Activated CD8-positive, alpha-beta T cell treated with anti-CD3 and anti-CD28 coated beads, Interleukin-2, amount 10 ng/mL, durations not matched to agents 7 days and 5 days (primary cell): ENCODE measurements at regions not wholly inside any gene's neighbourhood (a gene's known extent, or its start where the extent isn't known, plus 50 kb on each side); places are given as distances from the start of the nearest gene placed in this dataset.

ENCODE experiments used
- ATAC-seq: fragments of 150-1000 bp; cut with Tn5 transposase; one replicate; pipeline ENCODE4 v1.10.0; 2021; ENCODE audit warnings: moderate library complexity
- CTCF ChIA-PET: fragments of 350-600 bp; sonication (Branson Sonifier 250); formaldehyde crosslinking; loops from one replicate; lab custom pipeline; 2021; ENCODE audit warnings: antibody characterized with exemption; lab: Charles Lee
- POLR2A ChIA-PET: fragments of 350-600 bp; sonication (Branson Sonifier 250); formaldehyde crosslinking; loops from one replicate; lab custom pipeline; 2021; ENCODE audit warnings: antibody characterized with exemption; lab: Charles Lee
- DNase-seq: peaks from one replicate; pipeline ENCODE4 v3.0.0-alpha.2; 2020
- H3K27ac Mint-ChIP-seq: one replicate; pipeline ENCODE4 v1.8.0; 2021; ENCODE audit warnings: mild to moderate bottlenecking, mixed read lengths
- H3K27me3 Mint-ChIP-seq: one replicate; pipeline ENCODE4 v1.8.0; 2021; ENCODE audit warnings: low read depth, mixed read lengths
- H3K36me3 Mint-ChIP-seq: one replicate; pipeline ENCODE4 v1.8.0; 2021; ENCODE audit warnings: low read depth, mixed read lengths
- H3K4me1 Mint-ChIP-seq: one replicate; pipeline ENCODE4 v1.8.0; 2021; ENCODE audit warnings: low read depth, mixed read lengths
- H3K4me3 Mint-ChIP-seq: one replicate; pipeline ENCODE4 v1.8.0; 2021; ENCODE audit warnings: mild to moderate bottlenecking, mixed read lengths
- H3K9me3 Mint-ChIP-seq: one replicate; pipeline ENCODE4 v1.8.0; 2022; ENCODE audit warnings: mixed read lengths; ENCODE audit not compliant: insufficient read depth

DNA sequence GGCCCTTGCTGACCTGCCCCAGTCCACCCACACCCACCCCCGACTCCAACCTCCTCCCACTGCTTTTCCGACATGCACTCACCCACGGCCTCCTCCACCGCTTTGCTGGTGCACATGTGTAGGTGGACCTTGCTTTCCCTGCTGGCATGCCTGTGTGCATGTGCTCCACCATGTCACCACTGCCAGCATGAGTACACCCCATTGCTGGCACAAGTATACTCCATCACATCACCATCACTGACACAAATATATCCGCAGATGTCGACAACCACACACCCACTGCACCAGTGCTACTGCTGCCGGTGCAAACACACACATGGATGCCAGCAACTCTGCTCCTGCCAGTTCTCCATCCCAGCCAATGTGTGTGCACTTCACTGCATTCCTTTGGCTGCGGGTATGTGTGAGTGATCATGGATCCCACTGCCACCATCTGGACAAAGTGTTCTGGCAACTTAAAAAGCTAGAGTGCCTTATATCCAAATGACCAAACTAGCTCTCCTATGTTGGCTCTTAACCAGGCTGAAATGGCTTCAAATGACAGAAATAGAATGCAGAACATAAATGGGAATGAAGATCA lies 1072.3 kb downstream of the RAPGEF2 start:
- DNase-seq = no peak
- ChIA-PET CTCF (no interaction called here), POLR2A (no interaction called here)
- no peak for ATAC-seq
- Mint-ChIP-seq H3K36me3 (no peaks in the 10 kb centered on the region), H3K9me3 (no peaks in the 10 kb centered on the region), H3K27me3 (no peaks in the 10 kb centered on the region), H3K27ac (no peak overlapping the region), H3K4me3 (no peak overlapping the region), H3K4me1 (no peaks in the 10 kb centered on the region)

DNA sequence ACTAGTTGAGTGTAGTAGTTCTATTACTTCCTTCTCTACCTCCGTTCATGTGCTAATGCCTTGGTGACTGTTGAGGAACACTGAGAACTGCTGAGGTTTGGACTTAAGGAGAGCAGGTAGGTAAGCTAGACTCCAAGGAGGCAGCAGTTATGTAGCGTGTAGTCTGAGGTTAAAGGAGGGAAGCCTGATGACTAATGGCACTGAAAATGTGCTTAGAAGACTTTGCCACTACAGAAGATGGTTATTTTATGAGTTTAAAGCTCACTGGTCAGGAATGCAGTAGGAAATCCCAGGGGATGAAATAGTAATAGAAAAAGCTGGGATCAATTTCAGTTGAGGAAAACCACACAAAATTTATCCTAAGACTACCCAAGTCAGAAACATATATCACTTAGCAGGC lies 1077.3 kb downstream of the RAPGEF2 start:
- Mint-ChIP-seq H3K27me3 (no peaks in the 10 kb centered on the region), H3K4me3 (no peak overlapping the region), H3K36me3 (no peaks in the 10 kb centered on the region), H3K27ac (no peak overlapping the region), H3K4me1 (no peaks in the 10 kb centered on the region), H3K9me3 (no peaks in the 10 kb centered on the region)
- ATAC-seq (no peak), DNase-seq (no peak)
- CTCF ChIA-PET = no interaction called here
- POLR2A ChIA-PET = no interaction called here

DNA sequence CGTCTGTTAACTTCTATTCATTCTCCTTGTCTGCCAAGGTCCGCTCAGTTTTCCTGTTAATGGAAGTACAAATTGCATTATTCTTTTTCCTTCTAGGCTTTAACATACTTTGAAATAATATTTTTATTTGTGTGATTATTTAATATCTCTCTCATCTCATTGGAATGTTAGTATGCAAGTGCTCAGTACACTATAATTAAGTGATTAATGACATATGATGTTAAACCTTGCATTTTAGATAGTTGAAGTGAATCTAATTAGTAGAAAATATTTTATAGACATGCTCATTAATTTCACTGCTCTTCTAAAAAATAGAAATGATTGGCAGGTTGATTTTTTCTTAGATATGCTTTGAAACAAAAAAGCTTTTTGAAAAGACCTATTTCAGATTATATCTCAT lies 1079.8 kb downstream of the RAPGEF2 start:
- Mint-ChIP-seq H3K27ac (no peak overlapping the region), H3K4me1 (no peaks in the 10 kb centered on the region), H3K36me3 (no peaks in the 10 kb centered on the region), H3K9me3 (peaks cover 3% of the 10 kb centered on the region), H3K27me3 (no peaks in the 10 kb centered on the region), H3K4me3 (no peak overlapping the region)
- POLR2A ChIA-PET = no interaction called here
- no peak for DNase-seq
- ATAC-seq = no peak
- CTCF ChIA-PET = no interaction called here

DNA sequence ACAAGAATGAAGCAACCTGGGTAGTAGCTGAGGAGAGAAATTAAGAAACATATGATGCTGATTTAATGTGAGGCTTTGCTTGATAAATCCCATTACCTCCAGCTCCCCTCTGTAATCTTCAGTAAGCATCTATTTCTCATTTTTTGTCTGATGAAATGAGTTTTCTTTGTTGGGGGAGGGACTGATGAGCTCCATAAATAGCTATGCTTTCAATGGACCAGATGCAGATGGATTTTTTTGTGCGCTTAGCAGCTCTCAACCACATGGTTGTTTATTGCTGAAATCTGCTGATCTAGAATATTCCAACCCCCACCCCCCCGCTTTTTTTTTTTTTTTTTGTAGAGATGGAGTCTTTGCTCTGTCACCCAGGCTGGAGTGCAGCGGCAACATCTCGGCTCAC lies 1082.0 kb downstream of the RAPGEF2 start:
- peaks cover 3% of the 10 kb centered on the region for H3K9me3 Mint-ChIP-seq
- POLR2A ChIA-PET = no interaction called here
- CTCF ChIA-PET = no interaction called here
- no peak for ATAC-seq
- H3K27me3 Mint-ChIP-seq = no peaks in the 10 kb centered on the region
- no peak overlapping the region for H3K4me3 Mint-ChIP-seq
- no peak for DNase-seq
- no peak overlapping the region for H3K27ac Mint-ChIP-seq
- H3K4me1 Mint-ChIP-seq = no peaks in the 10 kb centered on the region
- no peaks in the 10 kb centered on the region for H3K36me3 Mint-ChIP-seq

DNA sequence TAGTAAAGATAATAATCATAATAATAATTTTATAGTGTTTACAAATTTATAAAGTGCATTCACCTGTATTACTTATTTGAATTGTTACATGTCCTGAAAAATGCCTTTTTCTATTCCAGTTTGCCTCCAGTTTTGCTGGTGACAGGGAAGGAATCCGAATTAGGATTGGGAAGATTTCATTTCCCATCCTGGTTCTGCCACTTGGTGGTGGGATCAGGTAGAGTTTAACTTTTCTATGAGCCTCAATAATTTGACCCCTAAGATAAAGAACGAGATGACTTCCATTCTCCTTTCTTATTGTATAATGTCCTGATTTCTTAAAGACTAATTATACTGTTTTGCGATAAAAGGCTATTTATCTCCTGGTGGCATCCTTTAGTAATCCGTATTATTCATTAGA lies 1090.9 kb downstream of the RAPGEF2 start:
- Mint-ChIP-seq H3K4me3 (no peak overlapping the region), H3K27me3 (no peaks in the 10 kb centered on the region), H3K9me3 (peaks cover 11% of the 10 kb centered on the region), H3K4me1 (no peaks in the 10 kb centered on the region), H3K36me3 (no peaks in the 10 kb centered on the region), H3K27ac (no peak overlapping the region)
- DNase-seq (no peak), ATAC-seq (no peak)
- CTCF ChIA-PET = no interaction called here
- POLR2A ChIA-PET = no interaction called here

DNA sequence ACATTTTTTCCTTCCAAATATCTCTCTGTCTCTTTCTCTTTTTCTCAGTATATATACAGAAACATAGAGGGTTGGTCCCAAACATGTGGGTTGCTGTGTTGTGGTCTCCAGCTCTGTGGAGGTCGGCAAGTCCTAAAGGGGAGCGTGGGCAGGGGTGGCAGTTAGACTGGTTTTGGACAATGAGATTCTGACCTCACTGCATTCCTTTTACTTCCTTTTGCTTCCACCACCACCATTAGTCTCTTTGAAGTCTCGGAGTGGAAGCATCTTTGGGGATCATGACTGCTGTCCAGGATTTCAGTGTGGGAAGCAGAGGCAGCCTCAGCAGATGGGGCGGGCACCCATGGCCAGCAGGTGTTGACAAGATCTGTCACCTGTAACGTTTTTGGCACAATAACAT lies 1091.8 kb downstream of the RAPGEF2 start:
- POLR2A ChIA-PET = no interaction called here
- CTCF ChIA-PET = no interaction called here
- DNase-seq = no peak
- Mint-ChIP-seq H3K27ac (no peak overlapping the region), H3K9me3 (peaks cover 11% of the 10 kb centered on the region), H3K4me3 (no peak overlapping the region), H3K36me3 (no peaks in the 10 kb centered on the region), H3K4me1 (no peaks in the 10 kb centered on the region), H3K27me3 (no peaks in the 10 kb centered on the region)
- ATAC-seq = no peak

DNA sequence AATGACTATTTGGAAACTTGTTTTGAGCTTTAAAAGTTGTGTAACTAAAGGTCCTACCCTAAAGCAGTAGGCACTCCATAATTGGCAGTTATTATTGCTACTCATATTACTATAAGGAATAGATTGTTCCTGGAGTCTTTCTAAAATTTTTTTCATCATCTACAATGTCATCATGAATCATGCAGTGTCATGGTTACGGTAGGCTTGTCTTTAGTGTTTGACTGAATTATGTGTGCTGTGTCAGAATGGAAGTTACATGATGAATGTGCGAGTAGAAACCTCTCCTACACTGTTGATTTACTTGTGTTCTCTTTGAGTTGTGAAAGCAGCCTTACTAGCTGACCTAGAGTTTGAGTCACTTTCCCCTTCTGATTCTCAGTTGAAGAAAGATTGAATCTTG lies 1099.9 kb downstream of the RAPGEF2 start:
- Mint-ChIP-seq H3K27ac (no peak overlapping the region), H3K36me3 (no peaks in the 10 kb centered on the region), H3K9me3 (no peaks in the 10 kb centered on the region), H3K4me1 (no peaks in the 10 kb centered on the region), H3K4me3 (no peak overlapping the region), H3K27me3 (no peaks in the 10 kb centered on the region)
- ChIA-PET CTCF (no interaction called here), POLR2A (no interaction called here)
- DNase-seq (no peak), ATAC-seq (no peak)

DNA sequence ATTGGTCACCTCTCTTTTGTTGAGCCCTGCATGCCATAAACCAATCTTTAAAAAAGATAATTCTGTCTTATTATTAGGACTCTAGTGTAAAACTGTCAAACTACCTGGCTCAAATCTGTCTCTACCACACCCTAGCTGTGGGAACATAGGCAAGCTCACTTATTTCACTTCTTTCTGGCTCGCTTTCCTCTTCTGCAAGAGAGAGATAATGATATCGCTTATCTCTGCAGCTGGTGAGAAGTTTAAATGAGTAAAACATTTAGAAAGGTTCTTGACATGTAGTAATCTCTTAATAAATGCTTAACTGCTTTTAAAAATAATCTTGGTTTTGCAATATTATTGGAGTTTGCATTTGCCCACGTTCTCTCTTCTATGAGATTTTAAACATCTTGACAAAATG lies 1109.2 kb downstream of the RAPGEF2 start:
- CTCF ChIA-PET = no interaction called here
- no peak for DNase-seq

DNA sequence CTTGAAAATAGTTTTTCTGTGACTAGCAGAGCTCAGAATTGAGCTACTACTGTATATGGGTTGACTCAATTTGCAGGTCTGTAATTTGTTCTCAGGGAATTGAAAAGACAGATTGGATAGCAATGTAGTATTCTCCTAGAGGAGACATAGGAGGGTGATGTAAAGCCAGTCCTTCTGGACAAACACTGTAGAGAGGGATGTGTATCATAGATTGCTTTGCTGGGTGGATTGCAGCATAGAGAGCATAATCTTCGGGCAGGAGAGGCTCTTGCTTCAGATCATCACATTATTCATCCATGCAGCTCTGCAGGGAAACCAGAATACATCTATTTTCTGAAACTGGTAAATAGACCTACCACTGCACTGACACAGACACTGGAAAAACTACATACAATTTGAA lies 1110.5 kb downstream of the RAPGEF2 start:
- Mint-ChIP-seq H3K4me3 (no peak overlapping the region), H3K36me3 (no peaks in the 10 kb centered on the region), H3K27me3 (no peaks in the 10 kb centered on the region), H3K4me1 (no peaks in the 10 kb centered on the region), H3K27ac (no peak overlapping the region), H3K9me3 (peaks cover 3% of the 10 kb centered on the region)
- CTCF ChIA-PET = no interaction called here
- POLR2A ChIA-PET = no interaction called here
- DNase-seq (no peak), ATAC-seq (no peak)

More for the DNA sequence above, 1109.2 kb downstream of the RAPGEF2 start:
- no peak for ATAC-seq
- Mint-ChIP-seq H3K27ac (no peak overlapping the region), H3K9me3 (no peaks in the 10 kb centered on the region), H3K4me1 (no peaks in the 10 kb centered on the region), H3K36me3 (no peaks in the 10 kb centered on the region), H3K27me3 (no peaks in the 10 kb centered on the region), H3K4me3 (no peak overlapping the region)
- POLR2A ChIA-PET = no interaction called here

DNA sequence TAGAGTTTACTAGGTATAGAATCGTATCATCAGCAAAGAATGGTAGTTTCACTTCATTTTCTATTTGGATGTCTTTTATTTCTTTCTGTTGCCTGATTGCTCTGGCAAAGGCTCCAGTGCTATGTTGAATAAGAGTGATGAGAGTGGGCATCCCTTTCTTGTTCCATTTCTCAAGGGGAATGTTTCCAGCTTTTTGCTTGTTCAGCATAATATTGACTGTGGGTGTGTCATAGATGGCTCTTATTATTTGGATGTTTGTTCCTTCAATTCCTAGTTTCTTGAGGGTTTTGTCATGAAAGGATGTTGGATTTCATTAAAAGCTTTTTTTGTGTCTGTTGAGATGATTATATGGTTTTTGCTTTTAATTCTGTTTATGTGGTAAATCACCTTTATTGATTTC lies 1114.5 kb downstream of the RAPGEF2 start:
- ATAC-seq = no peak

DNA sequence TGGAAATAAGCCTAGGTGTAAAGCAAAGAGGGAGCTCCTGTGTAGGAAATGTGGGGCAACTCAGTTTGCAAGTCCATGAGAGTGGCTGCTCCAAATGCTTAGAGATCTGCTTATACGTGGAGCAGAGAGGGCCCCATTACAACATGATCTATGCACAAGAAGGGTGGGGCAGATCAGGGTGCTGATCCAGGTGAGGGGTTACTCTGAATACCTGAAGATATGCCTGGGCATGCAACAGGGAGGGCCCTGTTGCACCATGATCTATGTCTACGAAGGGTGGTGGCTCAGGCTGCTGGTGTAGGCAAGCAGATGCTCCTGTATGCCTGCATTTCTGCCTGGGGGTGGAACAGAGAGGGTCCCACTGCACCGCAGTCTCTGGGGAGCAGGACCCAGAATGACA lies 1121.2 kb downstream of the RAPGEF2 start:
- no peak for DNase-seq
- H3K27ac Mint-ChIP-seq = no peak overlapping the region
- H3K27me3 Mint-ChIP-seq = no peaks in the 10 kb centered on the region
- H3K4me3 Mint-ChIP-seq = no peak overlapping the region
- POLR2A ChIA-PET = no interaction called here
- H3K36me3 Mint-ChIP-seq = no peaks in the 10 kb centered on the region
- CTCF ChIA-PET = no interaction called here
- H3K9me3 Mint-ChIP-seq = peaks cover 11% of the 10 kb centered on the region
- no peaks in the 10 kb centered on the region for H3K4me1 Mint-ChIP-seq
- no peak for ATAC-seq

More for the DNA sequence above, 1114.5 kb downstream of the RAPGEF2 start:
- H3K27ac Mint-ChIP-seq = no peak overlapping the region
- no peaks in the 10 kb centered on the region for H3K36me3 Mint-ChIP-seq
- no peaks in the 10 kb centered on the region for H3K4me1 Mint-ChIP-seq
- no peaks in the 10 kb centered on the region for H3K27me3 Mint-ChIP-seq
- H3K9me3 Mint-ChIP-seq = peaks cover 13% of the 10 kb centered on the region
- POLR2A ChIA-PET = no interaction called here
- CTCF ChIA-PET = no interaction called here
- DNase-seq = no peak
- H3K4me3 Mint-ChIP-seq = no peak overlapping the region

DNA sequence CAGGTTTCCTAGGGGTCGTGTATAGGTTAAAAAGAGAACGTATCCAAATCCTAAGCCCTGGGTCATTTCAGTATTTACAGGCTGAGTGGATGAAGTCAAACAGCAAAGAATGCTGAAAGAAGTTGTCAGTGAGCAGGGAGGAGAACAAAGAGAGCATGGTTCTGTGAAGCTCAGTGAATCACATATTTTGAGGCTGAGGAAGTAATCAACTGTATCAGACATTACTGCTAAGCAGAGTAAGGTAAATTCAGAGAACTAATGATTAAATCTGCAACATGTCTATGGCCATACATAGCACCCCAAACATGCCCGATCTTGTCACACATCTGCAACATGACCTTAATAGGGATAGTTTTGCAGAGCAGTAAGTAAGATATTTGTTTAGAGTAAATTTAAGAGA lies 1130.3 kb downstream of the RAPGEF2 start:
- Mint-ChIP-seq H3K36me3 (no peaks in the 10 kb centered on the region), H3K4me1 (no peaks in the 10 kb centered on the region), H3K27me3 (no peaks in the 10 kb centered on the region), H3K4me3 (no peak overlapping the region), H3K9me3 (no peaks in the 10 kb centered on the region), H3K27ac (no peak overlapping the region)
- ChIA-PET POLR2A (no interaction called here), CTCF (no interaction called here)
- no peak for DNase-seq
- ATAC-seq = no peak

DNA sequence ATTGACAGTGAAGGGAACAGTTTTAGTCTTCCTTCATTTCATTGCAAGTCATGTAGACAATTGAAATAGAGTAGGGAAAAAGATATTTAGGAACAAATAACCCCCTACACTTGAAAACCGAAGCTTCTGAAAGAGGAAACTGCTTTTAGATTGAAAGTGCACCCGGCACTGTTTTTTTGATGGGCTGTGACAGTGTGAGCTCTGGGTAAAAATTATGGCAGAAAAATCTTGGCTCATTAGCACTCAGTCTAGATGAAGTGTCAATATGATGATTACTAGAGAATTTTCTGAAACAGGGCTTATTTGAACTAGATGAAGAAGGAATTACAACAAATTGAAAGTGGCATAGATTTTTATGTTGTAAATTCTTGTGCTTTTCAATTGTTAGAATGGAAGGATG lies 1132.4 kb downstream of the RAPGEF2 start:
- Mint-ChIP-seq H3K9me3 (no peaks in the 10 kb centered on the region), H3K4me3 (no peak overlapping the region), H3K27me3 (no peaks in the 10 kb centered on the region), H3K27ac (no peak overlapping the region), H3K36me3 (no peaks in the 10 kb centered on the region), H3K4me1 (no peaks in the 10 kb centered on the region)
- no peak for ATAC-seq
- DNase-seq = no peak
- POLR2A ChIA-PET = no interaction called here
- CTCF ChIA-PET = no interaction called here
